ENCODE measurements at regions not wholly inside any gene's neighbourhood (a gene's known extent, or its start where the extent isn't known, plus 50 kb on each side); places are given as distances from the start of the nearest gene placed in this dataset.

GRCh38 chr11:49499117-49499516 is 290.7 kb upstream of the FOLH1 start:
- TF ChIP-seq ZNF655 (CRISPR knock-in tag; IDR thresholded peaks at IDR 0.05) = no peak
- TF ChIP-seq ZNF79 (CRISPR knock-in tag; IDR thresholded peaks at IDR 0.05; ENCODE audit: low read depth) = no peak
- TF ChIP-seq KLF13 (tag; IDR thresholded peaks at IDR 0.05; ENCODE audit: borderline replicate concordance, low read depth) = no peak
- TF ChIP-seq JUN (IDR thresholded peaks at IDR 0.05; ENCODE audit: borderline replicate concordance, low read depth, low read length) = no peak
- TF ChIP-seq JUN (CRISPR knock-in tag; IDR thresholded peaks at IDR 0.05; ENCODE audit: borderline replicate concordance) = no peak

All from K562 (cell line).